ENCODE measurements at regions not wholly inside any gene's neighbourhood (a gene's known extent, or its start where the extent isn't known, plus 50 kb on each side); places are given as distances from the start of the nearest gene placed in this dataset.

DNA sequence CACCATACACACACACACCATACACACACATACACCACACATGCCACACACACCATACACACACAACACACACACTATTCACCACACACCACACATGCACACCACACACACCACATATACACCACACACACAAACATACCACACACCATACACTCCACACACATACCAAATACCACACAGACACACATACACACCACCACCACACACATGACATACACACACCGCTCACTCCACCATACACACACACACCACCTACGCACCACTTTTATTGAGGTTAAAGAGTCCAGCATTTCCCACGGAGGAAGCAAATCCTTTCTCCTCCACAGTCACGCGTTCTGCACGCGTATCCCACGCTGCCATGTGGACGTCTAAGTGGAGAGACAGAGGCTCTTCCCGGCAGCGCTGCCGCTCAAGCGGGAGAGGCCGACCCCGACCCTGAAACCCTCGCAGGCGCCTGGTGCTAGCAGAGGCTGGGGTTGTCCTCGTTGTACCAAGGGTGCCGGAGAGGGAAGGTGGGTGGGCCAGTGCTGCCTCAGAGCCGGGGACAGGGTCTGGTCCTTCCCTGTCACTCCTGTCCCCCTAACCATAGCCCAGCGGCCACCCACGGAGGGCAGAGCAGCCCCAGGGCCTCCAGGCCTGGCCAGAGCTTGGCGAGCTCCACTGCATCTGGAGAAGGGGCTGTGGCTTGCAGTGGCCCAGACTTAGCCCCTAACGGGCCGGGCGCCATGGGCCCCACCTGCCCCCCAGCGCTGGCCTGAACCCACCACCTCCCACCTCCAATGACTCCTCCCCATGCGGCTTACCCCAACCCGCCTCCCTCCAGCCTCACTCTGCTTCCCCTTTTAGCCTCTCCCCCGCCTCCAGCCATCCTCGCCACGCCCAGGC, 1495.0 kb downstream of the BRD1 start:
- TF ChIP-seq, protein P1, sequence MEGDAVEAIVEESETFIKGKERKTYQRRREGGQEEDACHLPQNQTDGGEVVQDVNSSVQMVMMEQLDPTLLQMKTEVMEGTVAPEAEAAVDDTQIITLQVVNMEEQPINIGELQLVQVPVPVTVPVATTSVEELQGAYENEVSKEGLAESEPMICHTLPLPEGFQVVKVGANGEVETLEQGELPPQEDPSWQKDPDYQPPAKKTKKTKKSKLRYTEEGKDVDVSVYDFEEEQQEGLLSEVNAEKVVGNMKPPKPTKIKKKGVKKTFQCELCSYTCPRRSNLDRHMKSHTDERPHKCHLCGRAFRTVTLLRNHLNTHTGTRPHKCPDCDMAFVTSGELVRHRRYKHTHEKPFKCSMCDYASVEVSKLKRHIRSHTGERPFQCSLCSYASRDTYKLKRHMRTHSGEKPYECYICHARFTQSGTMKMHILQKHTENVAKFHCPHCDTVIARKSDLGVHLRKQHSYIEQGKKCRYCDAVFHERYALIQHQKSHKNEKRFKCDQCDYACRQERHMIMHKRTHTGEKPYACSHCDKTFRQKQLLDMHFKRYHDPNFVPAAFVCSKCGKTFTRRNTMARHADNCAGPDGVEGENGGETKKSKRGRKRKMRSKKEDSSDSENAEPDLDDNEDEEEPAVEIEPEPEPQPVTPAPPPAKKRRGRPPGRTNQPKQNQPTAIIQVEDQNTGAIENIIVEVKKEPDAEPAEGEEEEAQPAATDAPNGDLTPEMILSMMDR (IDR thresholded peaks at IDR 0.05; ENCODE audit: control insufficient read depth, insufficient read depth, low read depth, low read length, missing control alignments) = no peak
- DNase-seq (ENCODE audit: low read depth) = no peak

DNA sequence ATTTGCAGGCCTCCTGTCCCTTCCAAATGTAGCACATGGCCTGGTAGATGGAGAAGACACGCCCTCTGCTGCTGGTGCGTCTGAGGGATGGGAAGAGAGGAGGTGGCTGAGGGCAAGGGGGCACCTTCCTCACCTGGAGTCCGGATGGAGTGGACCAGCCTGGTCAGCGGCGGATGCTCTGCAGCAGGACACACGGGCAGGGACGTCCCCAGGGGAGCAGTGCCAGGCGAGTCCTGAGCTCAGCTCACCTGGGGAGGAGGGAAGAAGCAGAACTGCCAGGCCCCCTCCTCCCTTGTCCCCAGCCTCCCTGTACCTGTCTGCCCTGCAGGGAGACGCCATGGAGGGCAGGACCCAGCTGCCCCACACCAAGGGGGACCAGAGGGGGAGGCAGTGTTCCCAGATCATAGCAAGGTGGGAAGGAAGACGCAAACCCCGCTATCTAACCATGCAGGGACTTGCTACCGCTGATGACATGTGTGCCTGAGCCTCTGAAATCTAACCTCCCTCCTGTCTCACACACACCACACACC, 1495.9 kb downstream of the BRD1 start:
- DNase-seq (ENCODE audit: low read depth) = no peak
- TF ChIP-seq, protein P1 (IDR thresholded peaks at IDR 0.05; ENCODE audit: control insufficient read depth, insufficient read depth, low read depth, low read length, missing control alignments) = no peak
- H3K4me3 ChIP-seq (ENCODE audit: control insufficient read depth, low read depth, low read length) = no peak overlapping the region

More for the DNA sequence above, 1495.0 kb downstream of the BRD1 start:
- H3K4me3 ChIP-seq (ENCODE audit: control insufficient read depth, low read depth, low read length) = no peak overlapping the region

DNA sequence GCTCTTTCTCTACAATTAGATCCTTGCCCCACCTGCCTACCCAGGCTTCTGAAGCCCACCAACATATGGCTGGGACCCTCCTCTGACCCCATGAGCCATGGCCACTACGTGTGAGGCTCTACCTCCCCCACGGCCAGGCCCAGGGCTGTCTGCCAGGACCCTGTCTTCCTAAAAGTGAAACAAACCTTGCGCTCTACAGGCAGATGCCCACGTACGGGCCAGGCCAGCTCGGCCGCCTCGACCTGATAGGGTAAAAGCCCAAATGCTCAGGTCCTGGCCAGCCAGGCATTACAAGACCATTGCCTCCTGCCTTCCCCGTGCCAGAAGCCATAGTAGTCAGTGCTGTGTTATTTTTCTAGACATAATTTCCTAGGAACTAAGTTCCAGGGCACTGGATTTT, 1496.4 kb downstream of the BRD1 start:
- no peak overlapping the region for H3K4me3 ChIP-seq (ENCODE audit: control insufficient read depth, low read depth, low read length)
- TF ChIP-seq, protein P1 (IDR thresholded peaks at IDR 0.05; ENCODE audit: control insufficient read depth, insufficient read depth, low read depth, low read length, missing control alignments) = no peak
- DNase-seq (ENCODE audit: low read depth) = no peak

DNA sequence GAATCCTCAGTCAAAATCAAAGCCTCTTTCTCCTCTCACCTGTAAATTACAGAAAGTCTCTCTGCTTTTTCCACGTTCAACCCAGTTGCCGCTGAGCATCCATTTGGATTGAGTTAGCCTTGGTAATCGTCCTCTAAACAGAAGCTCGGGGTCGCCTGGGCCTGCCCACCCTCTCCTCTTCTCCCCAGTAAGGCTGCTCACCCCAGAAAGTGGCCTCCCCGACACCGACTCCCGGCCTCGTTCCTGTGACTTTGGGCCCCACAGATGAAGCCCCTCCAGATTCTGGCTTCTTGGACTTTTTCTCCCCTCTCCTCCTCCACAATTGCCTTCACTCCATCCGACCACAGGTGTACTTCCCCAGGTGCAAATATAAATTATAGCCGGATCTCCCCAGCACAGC, 1500.0 kb downstream of the BRD1 start:
- DNase-seq (ENCODE audit: low read depth) = no peak
- H3K4me3 ChIP-seq (ENCODE audit: control insufficient read depth, low read depth, low read length) = no peak overlapping the region
- TF ChIP-seq, protein P1 (IDR thresholded peaks at IDR 0.05; ENCODE audit: control insufficient read depth, insufficient read depth, low read depth, low read length, missing control alignments) = no peak

DNA sequence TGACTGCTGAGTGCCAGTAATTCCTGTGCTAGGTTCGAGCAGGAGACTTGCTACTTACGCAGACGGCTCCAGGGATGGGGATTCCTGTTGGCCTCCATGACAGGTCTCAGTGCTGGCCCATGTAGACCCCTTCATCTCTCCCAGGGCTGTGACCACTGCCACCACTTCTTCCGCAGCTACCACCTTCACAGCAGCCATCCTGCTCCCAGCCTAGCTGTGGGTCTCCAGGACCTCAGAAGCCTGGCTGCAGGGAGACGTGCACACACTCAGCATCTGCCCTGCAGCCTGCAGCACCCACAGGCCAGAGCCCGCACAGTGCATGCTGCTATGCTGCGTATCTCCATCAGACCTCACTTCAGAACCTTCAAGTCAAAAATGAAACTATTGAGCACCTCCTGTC, 1503.9 kb downstream of the BRD1 start:
- TF ChIP-seq, protein P1 (IDR thresholded peaks at IDR 0.05; ENCODE audit: control insufficient read depth, insufficient read depth, low read depth, low read length, missing control alignments) = no peak
- DNase-seq (ENCODE audit: low read depth) = no peak
- H3K4me3 ChIP-seq (ENCODE audit: control insufficient read depth, low read depth, low read length) = no peak overlapping the region

DNA sequence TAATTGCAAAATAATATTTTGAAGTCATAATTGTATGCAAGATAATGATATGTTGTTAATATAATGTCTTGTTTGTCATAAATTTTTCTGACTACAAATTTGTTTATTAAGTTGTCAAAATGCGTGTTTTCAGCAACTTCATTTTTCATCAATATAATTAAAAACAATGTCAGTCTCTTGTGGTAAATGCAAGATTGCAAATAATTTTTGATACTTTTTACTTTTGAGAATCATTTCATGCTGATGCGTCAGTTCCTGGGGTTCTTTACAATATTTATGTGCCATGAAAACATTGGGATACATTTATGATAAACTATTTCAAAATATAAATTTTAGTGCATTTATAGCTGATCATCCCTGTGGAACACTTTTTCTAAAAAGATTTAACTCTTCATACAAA, 1504.8 kb downstream of the BRD1 start:
- TF ChIP-seq, protein P1 (IDR thresholded peaks at IDR 0.05; ENCODE audit: control insufficient read depth, insufficient read depth, low read depth, low read length, missing control alignments) = no peak
- H3K4me3 ChIP-seq (ENCODE audit: control insufficient read depth, low read depth, low read length) = no peak overlapping the region
- no peak for DNase-seq (ENCODE audit: low read depth)

Measured in AG09309 (cell line).